ENCODE measurements at regions not wholly inside any gene's neighbourhood (a gene's known extent, or its start where the extent isn't known, plus 50 kb on each side); places are given as distances from the start of the nearest gene placed in this dataset.

DNA sequence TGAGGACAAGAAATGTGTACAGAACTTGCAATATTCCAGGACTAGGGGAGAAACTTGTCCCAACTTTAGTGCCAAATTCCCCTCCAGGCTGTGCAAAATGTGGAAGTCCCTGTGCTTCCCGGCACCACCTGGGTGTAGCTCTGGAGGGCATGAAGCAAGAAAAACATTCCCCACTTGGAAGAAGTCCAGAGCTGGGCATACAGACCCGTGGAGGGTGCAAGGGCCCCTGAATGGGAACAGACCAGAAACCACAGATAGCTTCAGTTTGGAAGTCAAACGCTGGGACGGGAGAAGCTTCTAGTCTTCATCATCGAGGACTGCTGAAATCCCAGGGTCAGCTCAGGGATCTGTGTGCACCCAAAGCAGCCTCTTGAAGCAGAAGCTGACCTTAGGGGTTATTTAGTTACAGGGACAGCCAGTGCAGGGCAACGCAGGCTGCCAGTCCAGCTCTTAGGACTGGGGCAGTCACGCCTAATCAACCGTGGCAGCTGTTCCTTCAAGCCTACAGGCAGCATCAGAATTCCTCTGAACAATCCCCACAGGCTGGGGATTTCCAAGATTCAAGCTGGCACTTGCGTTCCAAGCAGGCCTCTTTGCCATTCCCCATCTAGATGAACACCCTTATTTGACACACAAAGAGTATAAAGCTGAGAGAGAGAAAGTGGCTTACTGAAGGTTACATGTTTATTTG lies 269.4 kb downstream of the LOXHD1 start:
- TF ChIP-seq CTCF (IDR thresholded peaks at IDR 0.05): no peak
- no peak for TF ChIP-seq POLR2A (IDR thresholded peaks at IDR 0.05)

Measured in thyroid gland (tissue), 4 donors.